ENCODE measurements at regions not wholly inside any gene's neighbourhood (a gene's known extent, or its start where the extent isn't known, plus 50 kb on each side); places are given as distances from the start of the nearest gene placed in this dataset.

DNA sequence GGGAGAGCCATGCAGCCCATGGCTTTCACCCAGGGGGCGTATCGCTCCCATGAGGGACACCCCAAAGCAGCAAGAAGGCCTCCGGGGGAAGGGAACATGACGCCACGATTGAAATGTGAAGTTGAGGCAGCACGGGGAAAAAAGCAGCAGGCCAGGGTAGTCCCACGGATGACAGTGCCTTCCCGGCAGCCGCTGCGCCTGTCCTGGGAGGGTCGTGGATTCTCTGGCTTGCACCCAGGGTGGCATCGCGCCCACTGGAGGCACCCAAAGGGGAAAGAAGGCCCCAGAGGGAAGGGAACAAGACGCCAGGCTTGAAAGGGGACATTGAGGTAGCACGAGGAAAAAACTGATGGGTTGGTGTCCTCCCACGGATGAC is 161.6 kb upstream of the ALG10B start:
- CTCF ChIA-PET, result no interaction called here
- peaks cover 4% of the 10 kb centered on the region for H3K9me3 ChIP-seq (replicated peaks; ENCODE audit: control insufficient read depth, insufficient read depth, low read length)

More for the DNA sequence above, 161.6 kb upstream of the ALG10B start:
- Histone ChIP-seq H3K36me3 (ENCODE audit: control insufficient read depth in 2 of 2, extremely low read depth in 1 of 2, insufficient read depth in 2 of 2, low read length in 2 of 2) (no peaks in the 10 kb centered on the region), H4K20me1 (replicated peaks; ENCODE audit: control insufficient read depth, extremely low read depth, insufficient read depth, low read length) (no peaks in the 10 kb centered on the region), H2AFZ (ENCODE audit: low read depth, low read length) (no peak overlapping the region), H3K27ac (ENCODE audit: insufficient read depth, low read depth, low read length) (no peak overlapping the region), H3K4me1 (ENCODE audit: control insufficient read depth, extremely low read depth, insufficient read depth, low read length) (no peaks in the 10 kb centered on the region), H3K9ac (replicated peaks; ENCODE audit: extremely low read depth, insufficient read depth, low read length) (no peak overlapping the region), H3K79me2 (ENCODE audit: control insufficient read depth, insufficient read depth, low read length) (no peaks in the 10 kb centered on the region), H3K4me2 (ENCODE audit: insufficient read depth, low read length) (no peak overlapping the region), H3K4me3 (replicated peaks in 1 of 3; ENCODE audit: insufficient read depth in 1 of 3, low read depth in 1 of 3, low read length in 3 of 3) (no peak overlapping the region), H3K27me3 (ENCODE audit: control insufficient read depth in 2 of 2, insufficient read depth in 2 of 2, low read length in 2 of 2) (no peaks in the 10 kb centered on the region), H3K9me1 (replicated peaks; ENCODE audit: control insufficient read depth, extremely low read depth, insufficient read depth, low read length) (no peaks in the 10 kb centered on the region)
- FAIRE-seq (no peak), DNase-seq (ENCODE audit: low read depth, low spot score) (no peak)
- POLR2A ChIA-PET, result no interaction called here
- intact Hi-C loops (cut with micrococcal nuclease) (no loop called here), dilution Hi-C loops (cut with MboI; ENCODE audit: extremely low pct_ligation_motif_present, low sequenced_read_pairs) (no loop called here)
- no TSS peak for BruUV-seq (replicated peaks)
- TF ChIP-seq JUN (IDR thresholded peaks at IDR 0.05; ENCODE audit: borderline replicate concordance, insufficient read depth, insufficient read length, low read depth), result no peak
- no peak for TF ChIP-seq MYC (IDR thresholded peaks at IDR 0.05; ENCODE audit: low read depth, low read length)
- TF ChIP-seq POLR2A (IDR thresholded peaks at IDR 0.05; ENCODE audit: low read depth, low read length), result no peak
- no peak for TF ChIP-seq CTCF (IDR thresholded peaks at IDR 0.05; ENCODE audit: extremely low read depth in 1 of 2, insufficient read depth in 1 of 2, low read depth in 1 of 2, low read length in 2 of 2)
- no peak for TF ChIP-seq POLR2AphosphoS5 (IDR thresholded peaks at IDR 0.05; ENCODE audit: insufficient read depth, low read depth, low read length)
- no peak for TF ChIP-seq EZH2 (IDR thresholded peaks at IDR 0.05; ENCODE audit: borderline replicate concordance, low read depth, low read length, severe bottlenecking)
- no peak for TF ChIP-seq MAX (IDR thresholded peaks at IDR 0.05; ENCODE audit: insufficient read depth, insufficient read length)
- no peak for TF ChIP-seq FOS (IDR thresholded peaks at IDR 0.05; ENCODE audit: borderline replicate concordance, insufficient read depth, low read length)
- no peak for TF ChIP-seq GATA2 (IDR thresholded peaks at IDR 0.05; ENCODE audit: insufficient read depth, insufficient read length, low read depth, low read length)
